IMR-90 (cell line): ENCODE measurements at regions not wholly inside any gene's neighbourhood (a gene's known extent, or its start where the extent isn't known, plus 50 kb on each side); places are given as distances from the start of the nearest gene placed in this dataset.

ENCODE experiments used
- ATAC-seq: fragments of 200-7000 bp; cut with Tn5 transposase; 2 replicates; pipeline ENCODE4 v1.9.1; 2020; ENCODE audit warnings: low read depth, mild to moderate bottlenecking, moderate library complexity
- BruUV-seq: library from RNA; stranded (reverse); fragments of 400-500 nt; replicated peaks from 2 replicates; lab custom pipeline; 2021; lab: Mats Ljungman, UMichigan
- CTCF ChIA-PET: fragments of 300-600 bp; formaldehyde crosslinking; extraction: SDS; loops from one replicate; lab custom pipeline; 2021; ENCODE audit warnings: antibody characterized with exemption; lab: Yijun Ruan, JAX
- POLR2A ChIA-PET: fragments of 300-600 bp; sonication (Branson Sonifier 250); formaldehyde crosslinking; loops from one replicate; lab custom pipeline; 2022; ENCODE audit warnings: antibody characterized with exemption; ENCODE audit not compliant: unreplicated experiment; lab: Charles Lee
- DNase-seq: peaks from one replicate; pipeline ENCODE4 v3.0.0; 2013
- H2AFZ ChIP-seq: replicated peaks from 2 replicates; pipeline ENCODE3; 2013; ENCODE audit warnings: low read length, mild to moderate bottlenecking; ENCODE audit not compliant: poor library complexity
- H2AK5ac ChIP-seq: 2 replicates; pipeline ENCODE4 v1.6.1; 2013; ENCODE audit warnings: low read depth, low read length, inconsistent platforms
- H2AK9ac ChIP-seq: replicated peaks from 2 replicates; pipeline ENCODE3; 2013; ENCODE audit warnings: mild to moderate bottlenecking, low read depth, low read length, moderate library complexity; ENCODE audit not compliant: poor library complexity
- H2BK120ac ChIP-seq: 2 replicates; pipeline ENCODE4 v1.6.1; 2013; ENCODE audit warnings: low read depth, low read length, inconsistent platforms
- H2BK15ac ChIP-seq: 3 replicates; pipeline ENCODE4 v1.6.1; 2013; ENCODE audit warnings: low read depth, low read length, inconsistent platforms
- H2BK20ac ChIP-seq: 2 replicates; pipeline ENCODE4 v1.6.1; 2013; ENCODE audit warnings: low read depth, mild to moderate bottlenecking, inconsistent platforms, low read length, moderate library complexity
- H2BK5ac ChIP-seq: 2 replicates; pipeline ENCODE4 v1.6.1; 2013; ENCODE audit warnings: mild to moderate bottlenecking, low read depth, low read length, inconsistent platforms; ENCODE audit not compliant: poor library complexity, severe bottlenecking
- H3K14ac ChIP-seq: replicated peaks from 2 replicates; pipeline ENCODE4 v1.6.1; 2013; ENCODE audit warnings: low read depth, low read length, inconsistent platforms
- H3K18ac ChIP-seq: 2 replicates; pipeline ENCODE4 v1.6.1; 2013; ENCODE audit warnings: low read depth, low read length, control low read depth
- H3K23ac ChIP-seq: 2 replicates; pipeline ENCODE4 v1.6.1; 2013; ENCODE audit warnings: low read depth, low read length, inconsistent platforms
- H3K27ac ChIP-seq: 2 replicates; pipeline ENCODE4 v1.5.1; 2013; ENCODE audit warnings: mild to moderate bottlenecking, control low read depth, low read length; ENCODE audit not compliant: insufficient read depth
- H3K27me3 ChIP-seq: 2 replicates; pipeline ENCODE4 v1.6.1; 2013; ENCODE audit warnings: low read length; ENCODE audit not compliant: control insufficient read depth, insufficient read depth
- H3K36me3 ChIP-seq: 2 replicates; pipeline ENCODE4 v1.6.1; 2013; ENCODE audit warnings: low read length, mixed read lengths; ENCODE audit not compliant: control insufficient read depth, insufficient read depth
- H3K4ac ChIP-seq: 2 replicates; pipeline ENCODE4 v1.6.1; 2013; ENCODE audit warnings: low read depth, low read length, inconsistent platforms
- H3K4me1 ChIP-seq: 2 replicates; pipeline ENCODE4 v1.6.1; 2013; ENCODE audit warnings: low read length, mixed read lengths; ENCODE audit not compliant: control insufficient read depth, insufficient read depth
- H3K4me2 ChIP-seq: 2 replicates; pipeline ENCODE4 v1.6.1; 2013; ENCODE audit warnings: low read depth, mild to moderate bottlenecking, control low read depth, low read length, moderate library complexity
- H3K4me3 ChIP-seq: 2 replicates; pipeline ENCODE4 v1.5.1; 2013; ENCODE audit warnings: low read depth, mild to moderate bottlenecking, control low read depth, low read length, moderate library complexity; ENCODE audit not compliant: insufficient read depth
- H3K56ac ChIP-seq: 2 replicates; pipeline ENCODE4 v1.6.1; 2013; ENCODE audit warnings: low read length, inconsistent platforms; ENCODE audit not compliant: insufficient read depth; ENCODE audit errors: extremely low read depth
- H3K79me1 ChIP-seq, 2 experiments: 2 replicates each; pipeline ENCODE4 v1.6.1; 2013; ENCODE audit warnings: low read length in 2 of 2, inconsistent platforms in 1 of 2, low read depth in 1 of 2
- H3K9ac ChIP-seq: 2 replicates; pipeline ENCODE4 v1.6.1; 2013; ENCODE audit warnings: low read depth, low read length, control low read depth
- H3K9me1 ChIP-seq: 2 replicates; pipeline ENCODE4 v1.6.1; 2013; ENCODE audit warnings: low read length, inconsistent platforms; ENCODE audit not compliant: insufficient read depth
- H3K9me3 ChIP-seq: 2 replicates; pipeline ENCODE4 v1.6.1; 2013; ENCODE audit warnings: low read length; ENCODE audit not compliant: control insufficient read depth, insufficient read depth
- H4K20me1 ChIP-seq: 2 replicates; pipeline ENCODE4 v1.6.1; 2013; ENCODE audit warnings: low read length, inconsistent platforms; ENCODE audit not compliant: insufficient read depth
- H4K5ac ChIP-seq: 2 replicates; pipeline ENCODE4 v1.6.1; 2013; ENCODE audit warnings: mild to moderate bottlenecking, low read depth, low read length, control low read depth
- H4K8ac ChIP-seq, 2 experiments: 2 replicates each; pipeline ENCODE4 v1.6.1; 2013; ENCODE audit warnings: low read depth in 2 of 2, low read length in 2 of 2, control low read depth in 1 of 2, inconsistent platforms in 1 of 2
- H4K91ac ChIP-seq: 2 replicates; pipeline ENCODE4 v1.6.1; 2013; ENCODE audit warnings: low read depth, low read length, inconsistent platforms; ENCODE audit not compliant: insufficient read depth
- BHLHE40 ChIP-seq: fragments of 150-350 bp; IDR thresholded peaks from 2 replicates; pipeline ENCODE4 v1.6.1; 2016; ENCODE audit warnings: mild to moderate bottlenecking, low read depth, low read length
- CEBPB ChIP-seq: IDR thresholded peaks from 2 replicates; pipeline ENCODE4 v1.6.1; 2012; ENCODE audit warnings: low read depth, low read length, improper control_type of control experiment
- CTCF ChIP-seq: conservative IDR thresholded peaks from 2 replicates; pipeline ENCODE4 v1.5.1; 2012; ENCODE audit warnings: mild to moderate bottlenecking, low read depth, low read length, improper control_type of control experiment
- ELK1 ChIP-seq: fragments of 150-350 bp; IDR thresholded peaks from 2 replicates; pipeline ENCODE4 v1.6.1; 2016; ENCODE audit warnings: low read depth, mild to moderate bottlenecking, low read length, moderate library complexity, borderline replicate concordance
- FOS ChIP-seq: fragments of 150-350 bp; IDR thresholded peaks from 2 replicates; pipeline ENCODE4 v1.6.1; 2016; ENCODE audit warnings: low read depth, low read length
- MAFK ChIP-seq: IDR thresholded peaks from 2 replicates; pipeline ENCODE4 v1.6.1; 2012; ENCODE audit warnings: low read depth, low read length, improper control_type of control experiment
- MXI1 ChIP-seq: IDR thresholded peaks from 2 replicates; pipeline ENCODE4 v1.6.1; 2012; ENCODE audit warnings: low read depth, mild to moderate bottlenecking, low read length, moderate library complexity, borderline replicate concordance
- NFE2L2 ChIP-seq: fragments of 150-350 bp; IDR thresholded peaks from 2 replicates; pipeline ENCODE4 v1.6.1; 2016; ENCODE audit warnings: low read depth, mild to moderate bottlenecking, low read length
- POLR2A ChIP-seq: IDR thresholded peaks from 2 replicates; pipeline ENCODE4 v1.6.1; 2012; ENCODE audit warnings: mild to moderate bottlenecking, low read depth, low read length
- RAD21 ChIP-seq: IDR thresholded peaks from 2 replicates; pipeline ENCODE4 v1.6.1; 2012; ENCODE audit warnings: low read length, improper control_type of control experiment
- RCOR1 ChIP-seq: IDR thresholded peaks from 2 replicates; pipeline ENCODE4 v1.6.1; 2012; ENCODE audit warnings: mild to moderate bottlenecking, low read length, improper control_type of control experiment; ENCODE audit not compliant: insufficient replicate concordance
- RFX5 ChIP-seq: IDR thresholded peaks from 2 replicates; pipeline ENCODE4 v1.8.0; 2012; ENCODE audit warnings: low read depth, mild to moderate bottlenecking, low read length, moderate library complexity
- USF2 ChIP-seq: fragments of 150-350 bp; IDR thresholded peaks from 2 replicates; pipeline ENCODE4 v1.6.1; 2017; ENCODE audit warnings: mild to moderate bottlenecking, antibody characterized with exemption, low read length, low read depth
- WGBS, 2 experiments: methylation state at CpG; one replicate each; pipeline versions ENCODE4 v1.1.5 to v1.1.7; 2013; ENCODE audit warnings: missing lambda C conversion rate in 2 of 2; ENCODE audit not compliant: insufficient read length in 1 of 2; ENCODE audit errors: extremely low coverage in 2 of 2; 5-methylcytosine and 5-hydroxymethylcytosine counted together
- dilution Hi-C: fragments of 300-500 bp; cut with HindIII; formaldehyde crosslinking; loops from one replicate; pipeline ENCODE4 v1.14.3; 2018; ENCODE audit warnings: low sequenced_read_pairs; ENCODE audit not compliant: unreplicated experiment
- in situ Hi-C: fragments of 300-500 bp; cut with MboI; formaldehyde crosslinking; loops from 3 replicates; pipeline ENCODE4 v1.14.3; 2019; ENCODE audit warnings: low sequenced_read_pairs, inconsistent platforms, mixed read lengths
- intact Hi-C: fragments of 100-400 bp; cut with micrococcal nuclease; formaldehyde crosslinking; loops from 2 replicates; pipeline ENCODE4 v1.10.0; 2022

GRCh38 chr18:40769786-40770185 lies 1185.2 kb upstream of the PIK3C3 start:
- Histone ChIP-seq H3K27me3 (no peaks in the 10 kb centered on the region), H3K4ac (no peak overlapping the region), H2AK5ac (no peak overlapping the region), H3K9me3 (no peaks in the 10 kb centered on the region), H3K27ac (no peak overlapping the region), H4K20me1 (no peaks in the 10 kb centered on the region), H2AFZ (no peak overlapping the region), H2BK120ac (no peak overlapping the region), H3K18ac (no peak overlapping the region), H4K91ac (no peak overlapping the region), H3K4me1 (no peaks in the 10 kb centered on the region), H2BK20ac (no peak overlapping the region), H3K4me2 (no peak overlapping the region), H3K56ac (no peak overlapping the region), H3K36me3 (no peaks in the 10 kb centered on the region), H3K9me1 (no peaks in the 10 kb centered on the region), H4K5ac (no peak overlapping the region), H3K14ac (no peak overlapping the region), H2BK5ac (no peak overlapping the region), H3K79me1 (no peaks in the 10 kb centered on the region), H2AK9ac (no peak overlapping the region), H3K9ac (no peak overlapping the region), H3K23ac (no peak overlapping the region), H2BK15ac (no peak overlapping the region), H4K8ac (no peak overlapping the region), H3K4me3 (no peak overlapping the region)
- DNase-seq (no peak), ATAC-seq (no peak)
- ChIA-PET CTCF (no interaction called here), POLR2A (no interaction called here)
- in situ Hi-C loops (no loop called here), intact Hi-C loops (no loop called here), dilution Hi-C loops (no loop called here)
- TF ChIP-seq BHLHE40 (no peak), MXI1 (no peak), MAFK (no peak), NFE2L2 (no peak), ELK1 (no peak), RCOR1 (no peak), RAD21 (no peak), CEBPB (no peak), RFX5 (no peak), FOS (no peak), CTCF (no peak), POLR2A (no peak), USF2 (no peak)
- WGBS, 2 experiments: no CpG with 5 or more reads among the region's 2 CpGs
- no TSS peak for BruUV-seq
